ENCODE measurements at regions not wholly inside any gene's neighbourhood (a gene's known extent, or its start where the extent isn't known, plus 50 kb on each side); places are given as distances from the start of the nearest gene placed in this dataset.

DNA sequence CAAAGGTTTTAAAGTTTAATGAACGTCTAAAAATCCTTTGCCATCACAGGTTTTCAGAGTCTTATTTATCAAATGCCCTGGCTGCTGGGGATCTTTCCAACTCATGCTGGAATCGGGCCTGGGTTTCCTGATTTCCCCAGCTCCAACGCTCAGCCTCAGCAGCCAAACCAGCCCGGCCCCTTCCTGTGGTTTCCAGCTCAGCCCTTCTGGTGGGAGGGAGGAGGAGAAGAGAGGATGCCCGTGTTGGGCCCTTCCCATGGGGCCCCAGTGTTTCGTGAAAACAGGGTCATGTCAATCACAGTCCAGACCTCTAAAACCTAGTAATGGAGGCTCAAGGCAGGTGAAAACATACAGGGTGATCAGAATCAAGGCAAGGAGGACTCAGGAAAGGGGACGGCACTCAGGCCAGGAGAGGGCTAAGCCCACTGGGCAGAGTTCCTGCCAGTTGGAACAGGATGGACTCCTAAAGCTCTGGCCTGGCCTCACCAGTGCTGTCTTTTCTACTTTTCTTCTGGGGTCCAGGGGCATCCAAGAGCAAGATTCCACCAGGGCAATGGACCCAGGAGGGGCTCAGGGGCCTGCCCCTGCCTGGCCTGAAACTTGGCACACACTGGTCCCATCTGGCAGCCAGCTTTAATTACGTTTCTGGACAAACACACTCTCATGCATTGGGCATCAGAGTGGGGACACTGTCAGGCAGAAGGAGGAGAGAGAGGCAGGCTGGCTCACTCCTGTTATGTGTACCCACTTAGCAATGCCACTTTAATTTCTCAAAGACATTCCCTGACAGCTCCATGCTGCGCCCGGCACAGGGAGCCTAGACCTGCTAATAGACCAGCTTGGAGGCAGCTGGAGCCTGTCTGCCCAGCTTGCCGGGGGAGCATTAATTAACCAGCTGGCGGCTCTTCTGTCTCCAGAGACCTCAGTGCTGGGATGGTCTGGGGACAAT lies 194.6 kb downstream of the FAM43A start:
- no peak for TF ChIP-seq USF1 (IDR thresholded peaks at IDR 0.05)
- no peak for TF ChIP-seq CEBPB (IDR thresholded peaks at IDR 0.05)
